NCI-H1417 (cell line): ENCODE measurements at regions not wholly inside any gene's neighbourhood (a gene's known extent, or its start where the extent isn't known, plus 50 kb on each side); places are given as distances from the start of the nearest gene placed in this dataset.

Source experiments
- DNase-seq, 3 experiments: peaks; one replicate each; lab custom pipeline; 2025; lab: John Stamatoyannopoulos, UW

GRCh38 chr6:149213829-149214228 is 103.7 kb upstream of the TAB2 start:
- DNase-seq, result no peak

DNA sequence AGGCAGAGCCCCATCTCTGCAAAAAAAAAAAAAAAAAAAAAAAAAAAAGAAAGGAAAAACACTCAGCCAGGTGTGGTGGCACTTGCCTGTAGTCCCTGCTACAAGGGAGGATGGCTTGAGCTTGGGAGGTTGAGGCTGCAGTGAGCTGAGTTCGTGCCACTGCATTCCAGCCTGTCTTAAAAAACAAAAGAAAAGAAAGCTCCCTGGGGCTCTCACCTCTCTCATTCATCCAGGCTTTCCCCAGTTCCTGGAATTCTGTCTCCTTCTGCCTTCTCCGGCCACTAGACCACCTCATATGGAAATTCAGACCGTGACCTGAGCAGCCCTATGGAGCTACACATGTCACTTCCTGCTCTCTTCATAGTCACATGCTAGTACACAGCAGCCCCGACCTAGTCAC is 101.1 kb upstream of the TAB2 start:
- DNase-seq, result no peak

DNA sequence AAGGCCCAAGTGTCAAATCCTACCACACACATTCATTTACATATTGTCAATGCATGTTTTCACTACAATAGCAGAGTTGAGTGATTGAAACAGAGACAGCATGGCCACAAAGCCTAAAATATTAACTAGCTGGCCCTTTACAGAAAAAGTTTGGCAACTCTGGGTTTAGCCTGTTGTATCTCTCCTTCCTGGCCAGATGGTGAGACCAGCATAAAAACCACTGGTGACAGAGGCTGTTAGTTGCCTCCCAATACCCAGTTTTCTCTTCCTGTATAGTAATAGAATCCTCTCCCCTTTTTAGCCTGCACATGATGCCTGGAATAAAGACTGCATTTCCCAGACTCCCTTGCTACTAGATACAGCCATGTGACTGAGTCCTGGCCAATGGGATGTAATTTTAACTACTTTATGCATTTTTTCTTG is 100.0 kb upstream of the TAB2 start:
- DNase-seq, result no peak

DNA sequence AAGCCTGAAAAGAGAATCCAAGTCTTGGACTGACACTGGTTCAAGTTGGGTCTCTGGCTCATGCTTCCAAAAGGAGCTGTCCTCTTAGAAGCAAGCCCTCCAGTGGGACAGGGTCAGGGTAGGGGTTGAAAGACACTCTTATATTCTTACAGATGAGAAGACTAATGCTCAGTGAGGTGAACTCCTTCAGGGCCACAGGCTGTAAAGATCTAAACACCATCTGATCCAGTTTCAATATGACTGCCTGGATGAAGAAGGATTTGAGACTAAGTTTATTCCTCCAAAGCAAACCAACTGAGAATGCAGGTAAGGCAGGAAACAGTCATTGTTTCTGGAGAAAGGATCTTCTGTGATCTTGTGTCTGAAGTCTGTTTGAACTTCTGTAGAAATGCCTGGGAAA is 99.0 kb upstream of the TAB2 start:
- no peak for DNase-seq

DNA sequence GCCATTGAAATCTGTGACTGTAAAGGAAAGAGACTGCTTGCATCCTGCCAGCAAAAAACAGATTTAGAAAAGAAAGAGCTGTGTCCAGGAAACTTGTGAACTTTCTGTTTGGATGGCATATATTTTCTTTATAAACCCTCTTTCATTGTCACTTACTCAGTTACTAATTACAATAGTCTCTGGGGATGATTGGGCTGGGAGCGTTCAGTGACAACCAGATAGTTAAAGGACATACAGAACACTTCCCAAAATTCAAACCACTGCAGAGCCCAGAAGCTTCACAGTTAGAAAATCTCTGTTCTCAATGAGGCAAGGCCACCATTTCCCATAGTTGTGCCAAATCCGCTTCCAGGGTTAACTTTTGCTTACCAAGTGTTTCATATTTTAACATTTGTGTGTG is 98.6 kb upstream of the TAB2 start:
- DNase-seq, result no peak

DNA sequence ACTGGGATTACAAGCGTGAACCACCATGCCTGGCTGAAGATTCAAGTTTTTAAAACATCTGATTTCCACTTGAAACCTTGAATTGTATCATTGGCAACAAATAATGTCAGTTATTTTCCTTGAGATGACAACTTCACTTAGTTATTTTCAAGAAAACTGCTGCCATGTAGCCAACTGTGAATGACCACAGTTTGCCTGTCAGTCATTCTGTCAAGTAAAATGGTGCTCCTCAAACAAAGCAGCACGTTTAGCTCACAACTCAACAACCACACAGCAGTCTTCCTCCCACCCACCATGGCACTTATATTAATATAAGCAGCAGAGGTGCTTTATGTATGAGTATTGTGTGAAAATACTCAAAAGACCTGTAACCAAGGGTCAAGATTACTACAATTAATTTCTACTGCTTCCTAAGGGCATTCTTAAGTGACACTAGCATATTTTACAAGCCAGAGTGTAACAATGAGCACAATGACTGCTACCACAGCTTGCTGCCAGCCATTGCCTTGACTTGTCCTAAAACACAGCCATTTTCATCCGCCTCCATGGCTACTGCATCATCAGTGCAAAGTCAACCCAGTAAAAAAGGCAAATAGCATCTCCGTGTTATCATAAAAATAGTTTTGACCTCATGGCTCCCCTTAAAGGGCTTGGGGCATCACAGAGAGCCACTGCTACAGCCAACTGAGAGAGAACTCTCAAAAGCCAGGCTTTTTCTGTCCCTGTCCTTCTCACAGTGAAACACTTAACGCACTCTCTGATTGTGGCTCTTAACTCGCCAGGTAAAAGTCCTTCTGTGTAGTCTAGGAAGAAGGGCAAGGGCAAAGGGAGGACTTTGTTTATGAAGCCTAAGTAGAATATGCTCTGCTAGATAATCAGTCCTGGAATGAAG is 96.4 kb upstream of the TAB2 start:
- no peak for DNase-seq

DNA sequence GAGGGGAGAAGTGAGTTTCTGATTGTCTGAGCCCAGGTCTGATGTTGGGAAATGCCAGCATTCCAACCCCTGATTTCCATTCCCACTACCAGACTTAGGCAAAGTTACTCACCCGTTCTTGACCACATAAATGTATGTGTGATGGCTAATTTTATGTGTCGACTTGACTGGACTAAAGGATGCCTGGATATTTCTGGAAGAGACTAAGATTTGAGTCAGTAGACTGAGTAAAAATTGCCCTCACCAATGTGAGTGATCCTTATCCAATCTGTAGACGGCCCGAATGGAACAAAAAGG is 95.8 kb upstream of the TAB2 start:
- DNase-seq, result no peak

DNA sequence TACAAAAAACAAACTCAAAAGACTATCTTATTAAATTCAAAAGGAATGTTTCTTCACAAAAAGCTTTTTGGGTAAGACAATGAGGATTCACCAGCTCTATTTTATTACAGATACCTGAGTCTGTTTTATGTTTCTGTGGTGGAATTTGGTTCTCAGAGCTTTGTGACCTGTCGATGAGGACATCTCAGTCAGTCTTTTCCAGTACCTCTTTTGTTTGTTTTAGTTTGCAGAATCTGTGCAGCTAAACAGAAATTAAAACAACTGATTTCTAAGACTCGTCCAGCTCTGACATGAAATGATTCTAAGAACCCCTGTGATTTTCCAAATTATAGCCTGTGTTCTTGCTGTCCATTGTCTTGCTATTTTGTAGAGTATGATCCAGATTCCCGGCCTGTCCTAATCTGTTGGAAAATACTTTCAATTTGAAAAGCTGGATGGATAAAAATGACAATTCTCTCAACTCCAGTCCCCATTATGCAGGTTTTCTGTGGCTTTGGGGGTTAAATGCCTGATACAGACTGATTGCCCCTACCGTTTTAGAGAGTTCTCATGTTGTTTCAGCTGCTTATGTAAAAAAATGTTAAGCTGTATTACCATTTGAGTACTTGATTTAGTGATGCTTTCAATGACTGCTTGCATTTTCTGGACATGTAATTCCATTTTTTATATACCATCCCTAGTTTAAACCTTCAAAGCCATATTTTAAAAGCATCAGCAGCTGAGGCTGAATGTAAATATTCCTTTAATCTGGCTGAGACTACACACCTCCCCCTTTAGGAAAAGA is 94.2 kb upstream of the TAB2 start:
- peak in 2 of 3 experiments; percentile 20 to 58 for DNase-seq

GRCh38 chr6:149223904-149224351 is 93.6 kb upstream of the TAB2 start:
- DNase-seq, result peak in 1 of 3 experiments; percentile 45

DNA sequence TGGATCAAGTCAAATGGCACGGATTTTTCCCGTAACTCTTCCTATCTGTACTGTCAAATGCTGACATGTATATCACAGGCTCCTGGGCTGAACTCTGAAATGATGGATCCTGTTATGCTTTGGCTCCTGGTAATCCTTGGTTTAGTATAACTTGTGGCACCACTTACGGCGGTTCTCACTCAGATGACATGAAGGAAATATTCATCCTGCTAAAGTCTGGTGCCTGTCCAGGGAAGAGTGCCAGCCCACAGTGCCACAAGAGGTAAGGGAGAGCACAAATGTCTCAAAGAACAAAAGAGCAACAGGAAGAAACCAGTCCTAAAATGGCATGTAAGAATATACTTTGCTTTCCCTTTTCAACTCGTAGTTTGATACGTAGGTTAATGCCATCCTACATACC is 93.1 kb upstream of the TAB2 start:
- no peak for DNase-seq

DNA sequence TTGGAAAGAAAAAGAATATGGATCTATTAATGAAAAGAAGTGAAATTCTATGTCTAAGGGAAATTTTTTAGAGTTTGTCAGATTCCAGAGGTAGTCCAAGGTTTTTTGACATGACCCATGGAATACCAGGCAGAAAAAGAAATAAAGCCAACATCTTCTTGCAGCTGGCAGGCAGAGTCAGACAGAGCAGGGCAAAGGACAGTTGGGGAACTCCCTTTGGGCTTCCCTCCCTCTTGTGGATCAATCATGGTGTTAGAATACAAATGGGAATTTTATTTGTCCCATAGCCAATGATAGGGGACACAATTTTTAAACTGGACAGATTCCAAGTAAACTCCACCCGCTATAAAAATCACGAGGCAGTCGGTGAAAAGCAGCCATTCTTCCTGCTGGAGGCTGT is 92.1 kb upstream of the TAB2 start:
- DNase-seq, result no peak

GRCh38 chr6:149225946-149226345 is 91.6 kb upstream of the TAB2 start:
- DNase-seq, result no peak

DNA sequence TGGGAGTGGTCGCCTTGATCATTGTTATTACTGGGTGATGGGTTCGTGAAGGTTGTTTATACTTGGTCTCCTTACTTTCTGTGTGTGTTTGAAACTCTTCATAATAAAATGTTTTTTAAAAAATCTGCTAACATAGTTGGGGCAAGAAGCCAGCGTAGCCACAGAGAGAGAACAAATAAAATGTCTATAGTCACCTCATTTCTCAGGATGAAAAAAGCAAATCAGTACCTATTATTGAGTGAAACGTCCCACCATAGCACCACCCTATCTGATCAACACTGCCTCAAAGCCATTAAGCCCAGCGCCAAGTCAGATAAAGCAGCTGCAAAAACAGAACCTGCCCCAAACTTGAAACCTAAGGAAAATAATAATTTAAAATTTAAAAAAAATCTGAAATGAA is 89.7 kb upstream of the TAB2 start:
- DNase-seq, result no peak

DNA sequence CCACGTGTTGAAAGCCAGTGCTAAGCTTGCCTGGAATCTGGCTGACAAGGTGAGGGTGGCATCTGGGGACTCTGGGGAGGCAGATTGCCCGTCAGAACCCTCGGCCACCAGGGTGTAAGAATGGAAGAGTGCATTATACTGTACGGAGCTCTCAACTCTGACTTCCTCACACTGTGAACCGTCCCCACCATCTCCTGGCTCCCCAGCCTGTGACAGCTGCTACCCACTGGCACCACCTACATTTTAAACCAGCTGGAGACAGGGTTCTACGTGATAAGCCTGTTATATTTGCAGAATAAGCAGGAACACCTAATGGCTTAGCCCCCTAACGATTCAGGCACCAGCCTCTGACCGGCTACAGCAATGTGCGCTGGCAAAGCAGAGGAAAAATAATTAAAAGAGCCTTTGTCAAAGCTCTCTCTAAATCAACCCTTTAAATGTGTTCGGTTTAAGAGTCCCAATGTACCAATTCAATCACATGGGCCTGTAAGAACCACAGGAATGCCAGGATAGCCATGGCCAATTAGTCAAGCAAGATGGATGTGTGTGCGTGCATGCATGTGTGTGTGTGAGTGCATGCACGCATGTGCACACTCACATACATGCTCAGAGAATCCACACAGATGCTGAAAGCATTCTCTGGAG is 89.1 kb upstream of the TAB2 start:
- DNase-seq, result no peak

DNA sequence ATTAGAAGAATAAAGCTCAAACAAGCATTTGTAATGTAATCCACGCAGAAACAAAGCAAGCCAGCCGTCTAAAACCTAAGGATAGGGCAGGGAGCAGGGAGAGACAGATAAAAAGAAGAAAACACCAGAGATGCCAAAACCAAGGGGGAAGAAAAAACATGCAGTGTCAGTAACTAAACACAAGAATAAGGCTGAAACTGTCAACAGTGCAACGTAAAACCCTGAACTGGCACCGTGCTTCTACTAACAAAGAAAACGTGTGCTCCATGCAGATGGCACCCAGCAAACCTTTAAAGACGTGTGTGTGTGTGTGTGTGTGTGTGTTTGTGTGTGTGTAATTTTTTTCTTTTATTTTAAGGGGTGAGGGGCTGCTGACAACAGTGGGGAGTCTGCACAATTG is 88.4 kb upstream of the TAB2 start:
- no peak for DNase-seq

GRCh38 chr6:149230712-149231460 is 86.6 kb upstream of the TAB2 start:
- no peak for DNase-seq

DNA sequence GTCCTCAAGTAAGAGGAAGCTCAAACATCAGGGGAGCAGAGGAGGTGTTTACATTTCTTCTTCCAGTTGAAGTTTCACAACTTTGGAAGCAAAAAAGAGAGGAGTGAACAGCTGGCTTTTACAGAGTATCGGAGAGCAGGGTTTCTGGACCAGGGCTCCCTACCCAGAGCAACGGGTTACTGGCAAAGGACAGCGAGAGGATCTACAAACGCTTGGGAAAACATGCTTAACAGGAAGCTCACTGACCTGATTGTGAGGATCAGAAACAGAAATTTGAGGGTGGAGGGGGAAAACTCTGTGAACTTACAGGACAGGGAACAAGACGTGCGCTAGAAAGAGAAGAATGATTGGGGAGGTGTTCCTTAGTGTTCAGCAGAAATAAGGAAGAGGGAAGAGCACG is 85.7 kb upstream of the TAB2 start:
- no peak for DNase-seq

- DNase-seq, result peak in 2 of 3 experiments; percentile 14 to 54
These were observed 84.3 kb upstream of the TAB2 start for GRCh38 chr6:149233056-149233715.

- peak in 1 of 3 experiments; percentile 40 for DNase-seq
These were observed 83.2 kb upstream of the TAB2 start for GRCh38 chr6:149234051-149234962.

- DNase-seq, result peak; percentile 22 to 78 (median 76)
These were observed 82.4 kb upstream of the TAB2 start for GRCh38 chr6:149235130-149235561.
